BLaER1 treated with 17β-estradiol and CSF1 and Interleukin-3, amounts not matched to agents 10 nM and 100 nM (cell line): ENCODE measurements at regions not wholly inside any gene's neighbourhood (a gene's known extent, or its start where the extent isn't known, plus 50 kb on each side); places are given as distances from the start of the nearest gene placed in this dataset.

Experiments used
- H3K27ac ChIP-seq, 11 experiments: shearing (Covaris generic); formaldehyde crosslinking; 2 replicates each; pipeline ENCODE4 v1.8.1; 2022
- H3K27me3 ChIP-seq, 11 experiments: shearing (Covaris generic); formaldehyde crosslinking; 2 replicates each; pipeline ENCODE4 v1.8.1; 2022
- H3K36me3 ChIP-seq, 11 experiments: shearing (Covaris generic); formaldehyde crosslinking; 2 replicates each; pipeline ENCODE4 v1.8.1; 2022
- H3K4me1 ChIP-seq, 10 experiments: shearing (Covaris generic); formaldehyde crosslinking; 2 replicates each; pipeline ENCODE4 v1.8.1; 2022
- H3K4me2 ChIP-seq, 11 experiments: shearing (Covaris generic); formaldehyde crosslinking; 2 replicates each; pipeline ENCODE4 v1.8.1; 2022
- H3K4me3 ChIP-seq, 10 experiments: shearing (Covaris generic); formaldehyde crosslinking; 2 replicates each; pipeline ENCODE4 v1.8.1; 2022
- H3K9ac ChIP-seq, 11 experiments: shearing (Covaris generic); formaldehyde crosslinking; 2 replicates each; pipeline ENCODE4 v1.8.1; 2022
- H3K9me3 ChIP-seq, 11 experiments: shearing (Covaris generic); formaldehyde crosslinking; replicated peaks in 1 of 11; 2 replicates each; pipeline ENCODE4 v1.8.1; 2022
- H4K20me1 ChIP-seq, 11 experiments: shearing (Covaris generic); formaldehyde crosslinking; 2 replicates each; pipeline ENCODE4 v1.8.1; 2022
- Cebpa-rat ChIP-seq, 11 experiments: shearing (Covaris generic); IDR thresholded peaks; 2 replicates each; pipeline ENCODE4 v1.8.1; 2022

- H3K27me3 ChIP-seq, result no peaks in the 10 kb centered on the region
- H3K9me3 ChIP-seq, result no peaks in the 10 kb centered on the region
- no peaks in the 10 kb centered on the region for H4K20me1 ChIP-seq
- H3K4me1 ChIP-seq, result peaks cover 0 to 21% (median 8%) of the 10 kb centered on the region in 10 experiments; a peak in 9 of 20 replicates
- no peak for TF ChIP-seq Cebpa-rat (IDR thresholded peaks at IDR 0.05)
- no peak overlapping the region for H3K9ac ChIP-seq
- no peaks in the 10 kb centered on the region for H3K36me3 ChIP-seq
- H3K4me3 ChIP-seq, result no peak overlapping the region
- H3K4me2 ChIP-seq, result no peak overlapping the region
- no peak overlapping the region for H3K27ac ChIP-seq
Measured at GRCh38 chr17:77636835-77637817, 321.4 kb upstream of the TNRC6C start.

- Histone ChIP-seq H3K4me1 (peaks cover 0 to 21% (median 8%) of the 10 kb centered on the region in 10 experiments; a peak in 9 of 20 replicates), H3K9me3 (no peaks in the 10 kb centered on the region), H3K4me2 (0 out of 22 replicates have a peak overlapping the region, but pooled peaks of 1 of the 11 experiments have one; percentile 14), H3K27ac (no peak overlapping the region), H3K9ac (no peak overlapping the region), H3K27me3 (no peaks in the 10 kb centered on the region), H4K20me1 (no peaks in the 10 kb centered on the region), H3K4me3 (no peak overlapping the region), H3K36me3 (no peaks in the 10 kb centered on the region)
- no peak for TF ChIP-seq Cebpa-rat (IDR thresholded peaks at IDR 0.05)
Measured at GRCh38 chr17:77637818-77638575, 320.5 kb upstream of the TNRC6C start.

- Histone ChIP-seq H3K27me3 (no peaks in the 10 kb centered on the region), H4K20me1 (no peaks in the 10 kb centered on the region), H3K36me3 (no peaks in the 10 kb centered on the region), H3K4me2 (no peak overlapping the region), H3K27ac (no peak overlapping the region), H3K9ac (no peak overlapping the region), H3K9me3 (no peaks in the 10 kb centered on the region), H3K4me3 (no peak overlapping the region), H3K4me1 (peaks cover 5 to 26% (median 16%) of the 10 kb centered on the region in 10 experiments)
- TF ChIP-seq Cebpa-rat (IDR thresholded peaks at IDR 0.05), result no peak
Measured at GRCh38 chr17:77640252-77640651, 318.3 kb upstream of the TNRC6C start.

- H3K4me3 ChIP-seq, result no peak overlapping the region
- peaks cover 13 to 34% (median 25%) of the 10 kb centered on the region in 10 experiments for H3K4me1 ChIP-seq
- H3K4me2 ChIP-seq, result no peak overlapping the region
- H4K20me1 ChIP-seq, result no peaks in the 10 kb centered on the region
- no peaks in the 10 kb centered on the region for H3K9me3 ChIP-seq
- H3K27me3 ChIP-seq, result no peaks in the 10 kb centered on the region
- H3K36me3 ChIP-seq, result no peaks in the 10 kb centered on the region
- no peak overlapping the region for H3K9ac ChIP-seq
- no peak for TF ChIP-seq Cebpa-rat (IDR thresholded peaks at IDR 0.05)
- H3K27ac ChIP-seq, result no peak overlapping the region
Measured at GRCh38 chr17:77640916-77641605, 317.4 kb upstream of the TNRC6C start.

- no peak for TF ChIP-seq Cebpa-rat (IDR thresholded peaks at IDR 0.05)
- Histone ChIP-seq H4K20me1 (no peaks in the 10 kb centered on the region), H3K9me3 (no peaks in the 10 kb centered on the region), H3K4me1 (peaks cover 16 to 40% (median 30%) of the 10 kb centered on the region in 10 experiments), H3K4me3 (no peak overlapping the region), H3K36me3 (no peaks in the 10 kb centered on the region), H3K4me2 (no peak overlapping the region), H3K9ac (no peak overlapping the region), H3K27me3 (no peaks in the 10 kb centered on the region), H3K27ac (no peak overlapping the region)
Measured at GRCh38 chr17:77641718-77642117, 316.8 kb upstream of the TNRC6C start.

GRCh38 chr17:77644181-77645071 is 314.1 kb upstream of the TNRC6C start:
- peak overlapping the region in 6 of 11 experiments; percentile 75 to 86 (median 80); a peak in 9 of 22 replicates for H3K27ac ChIP-seq
- peak overlapping the region in 6 of 11 experiments; percentile 60 to 71 (median 66); a peak in 10 of 22 replicates for H3K9ac ChIP-seq
- H3K4me2 ChIP-seq, result peak overlapping the region; percentile 79 to 92 (median 88)
- no peaks in the 10 kb centered on the region; a peak in 1 of 22 replicates for H4K20me1 ChIP-seq
- no peak overlapping the region for H3K4me3 ChIP-seq
- no peaks in the 10 kb centered on the region for H3K36me3 ChIP-seq
- H3K27me3 ChIP-seq, result no peaks in the 10 kb centered on the region
- TF ChIP-seq Cebpa-rat (IDR thresholded peaks at IDR 0.05), result no peak
- H3K4me1 ChIP-seq, result peaks cover 16 to 35% (median 27%) of the 10 kb centered on the region in 10 experiments
- H3K9me3 ChIP-seq, result peaks cover 0 to 15% (median 11%) of the 10 kb centered on the region in 11 experiments; a peak in 15 of 22 replicates

GRCh38 chr17:77645072-77646045 is 313.1 kb upstream of the TNRC6C start:
- H3K9ac ChIP-seq, result peak overlapping the region; percentile 44 to 71 (median 64); a peak in 20 of 22 replicates
- peak overlapping the region in 10 of 11 experiments; percentile 3 to 86 (median 77); a peak in 19 of 22 replicates for H3K27ac ChIP-seq
- peak overlapping the region in 8 of 10 experiments; percentile 8 to 61 (median 40); a peak in 11 of 20 replicates for H3K4me3 ChIP-seq
- H3K4me1 ChIP-seq, result peaks cover 16 to 39% (median 35%) of the 10 kb centered on the region in 10 experiments
- TF ChIP-seq Cebpa-rat (IDR thresholded peaks at IDR 0.05), result peak in 1 of 11 experiments; percentile 48; a peak in 1 of 22 replicates
- H3K27me3 ChIP-seq, result no peaks in the 10 kb centered on the region
- no peaks in the 10 kb centered on the region for H3K36me3 ChIP-seq
- H3K9me3 ChIP-seq, result peaks cover 0 to 22% (median 18%) of the 10 kb centered on the region in 11 experiments; a peak in 18 of 22 replicates
- no peaks in the 10 kb centered on the region; a peak in 1 of 22 replicates for H4K20me1 ChIP-seq
- peak overlapping the region; percentile 79 to 92 (median 88) for H3K4me2 ChIP-seq
